Left ventricle myocardium inferior (tissue), 1 donor: ENCODE measurements at regions not wholly inside any gene's neighbourhood (a gene's known extent, or its start where the extent isn't known, plus 50 kb on each side); places are given as distances from the start of the nearest gene placed in this dataset.

Source experiments
- DNase-seq: peaks from one replicate; pipeline ENCODE4 v3.0.0-alpha.2; 2020
- H3K27ac ChIP-seq: fragments of 200-600 bp; replicated peaks from 2 replicates; pipeline ENCODE4 v1.8.0; 2021
- H3K27me3 ChIP-seq: fragments of 200-600 bp; 2 replicates; pipeline ENCODE4 v1.8.0; 2021; ENCODE audit warnings: low read depth
- H3K36me3 ChIP-seq: fragments of 200-600 bp; 2 replicates; pipeline ENCODE4 v1.8.0; 2021
- H3K4me1 ChIP-seq: fragments of 200-600 bp; 2 replicates; pipeline ENCODE4 v1.8.0; 2021
- H3K4me3 ChIP-seq: fragments of 200-600 bp; 2 replicates; pipeline ENCODE4 v1.8.0; 2021; ENCODE audit warnings: mild to moderate bottlenecking, moderate library complexity
- H3K9me3 ChIP-seq: fragments of 200-600 bp; replicated peaks from 2 replicates; pipeline ENCODE4 v1.8.0; 2021
- intact Hi-C: fragments of 100-400 bp; cut with micrococcal nuclease; formaldehyde crosslinking; loops from one replicate; pipeline ENCODE4 v1.11.0; 2022
- TF ChIP-seq, protein P1 (sequence below): fragments of 200-600 bp; IDR thresholded peaks from 2 replicates; pipeline ENCODE4 v1.8.0; 2021; ENCODE audit warnings: antibody characterized with exemption, mild to moderate bottlenecking, borderline replicate concordance
- donor health status: DM: no; HTN: yes; CAD: no; lungs with severe emphysema.

DNA sequence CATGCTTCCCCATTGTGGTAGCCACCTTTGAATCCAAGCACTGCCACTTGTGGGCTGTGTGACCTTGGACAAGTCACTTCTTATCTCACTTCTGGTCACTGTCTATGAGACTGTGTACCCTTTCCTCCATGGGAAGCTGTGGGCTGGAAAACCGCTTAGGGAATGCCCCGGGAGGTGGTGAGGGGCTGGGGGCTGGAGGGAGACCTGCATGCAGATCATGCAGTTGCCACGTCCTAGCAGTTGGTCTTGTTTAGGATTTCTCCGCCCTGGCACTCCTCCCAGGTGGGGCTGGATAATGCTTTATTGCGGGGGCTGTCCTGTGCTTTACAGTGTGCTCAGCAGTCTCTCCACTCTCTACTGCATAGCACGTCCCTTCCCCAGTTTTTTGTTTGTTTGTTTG lies 62.9 kb upstream of the OPN4 start:
- no peaks in the 10 kb centered on the region for H3K4me1 ChIP-seq
- H3K27me3 ChIP-seq = no peaks in the 10 kb centered on the region
- H3K27ac ChIP-seq = no peak overlapping the region
- TF ChIP-seq, protein P1, sequence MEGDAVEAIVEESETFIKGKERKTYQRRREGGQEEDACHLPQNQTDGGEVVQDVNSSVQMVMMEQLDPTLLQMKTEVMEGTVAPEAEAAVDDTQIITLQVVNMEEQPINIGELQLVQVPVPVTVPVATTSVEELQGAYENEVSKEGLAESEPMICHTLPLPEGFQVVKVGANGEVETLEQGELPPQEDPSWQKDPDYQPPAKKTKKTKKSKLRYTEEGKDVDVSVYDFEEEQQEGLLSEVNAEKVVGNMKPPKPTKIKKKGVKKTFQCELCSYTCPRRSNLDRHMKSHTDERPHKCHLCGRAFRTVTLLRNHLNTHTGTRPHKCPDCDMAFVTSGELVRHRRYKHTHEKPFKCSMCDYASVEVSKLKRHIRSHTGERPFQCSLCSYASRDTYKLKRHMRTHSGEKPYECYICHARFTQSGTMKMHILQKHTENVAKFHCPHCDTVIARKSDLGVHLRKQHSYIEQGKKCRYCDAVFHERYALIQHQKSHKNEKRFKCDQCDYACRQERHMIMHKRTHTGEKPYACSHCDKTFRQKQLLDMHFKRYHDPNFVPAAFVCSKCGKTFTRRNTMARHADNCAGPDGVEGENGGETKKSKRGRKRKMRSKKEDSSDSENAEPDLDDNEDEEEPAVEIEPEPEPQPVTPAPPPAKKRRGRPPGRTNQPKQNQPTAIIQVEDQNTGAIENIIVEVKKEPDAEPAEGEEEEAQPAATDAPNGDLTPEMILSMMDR = no peak
- no peaks in the 10 kb centered on the region for H3K9me3 ChIP-seq
- no peaks in the 10 kb centered on the region for H3K36me3 ChIP-seq
- intact Hi-C loops = no loop called here
- DNase-seq = no peak
- no peak overlapping the region for H3K4me3 ChIP-seq

DNA sequence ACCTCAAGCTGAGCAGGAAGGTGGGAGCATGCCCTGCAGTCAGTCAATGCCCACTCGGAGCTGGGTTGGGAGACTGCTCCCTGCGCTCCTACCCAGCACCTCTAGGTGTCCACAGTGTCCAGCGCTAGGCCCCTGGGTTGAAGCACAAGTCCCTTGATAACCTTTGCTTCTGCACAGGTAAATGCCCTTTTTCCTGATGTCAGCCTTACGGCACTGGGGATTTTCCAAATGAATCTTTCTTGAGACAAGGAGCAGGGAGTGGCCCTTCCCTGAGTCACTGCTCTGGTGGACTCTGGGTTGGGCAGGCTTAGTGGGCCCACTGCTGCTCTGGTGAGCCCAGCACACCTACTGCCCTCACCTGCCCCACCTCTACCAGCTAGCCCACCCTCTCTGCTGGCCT lies 61.9 kb upstream of the OPN4 start:
- no peak for DNase-seq
- intact Hi-C loops = no loop called here
- H3K36me3 ChIP-seq = no peaks in the 10 kb centered on the region
- H3K27me3 ChIP-seq = no peaks in the 10 kb centered on the region
- H3K27ac ChIP-seq = no peak overlapping the region
- no peaks in the 10 kb centered on the region for H3K9me3 ChIP-seq
- no peaks in the 10 kb centered on the region for H3K4me1 ChIP-seq
- TF ChIP-seq, protein P1 = peak; percentile 52
- H3K4me3 ChIP-seq = no peak overlapping the region

DNA sequence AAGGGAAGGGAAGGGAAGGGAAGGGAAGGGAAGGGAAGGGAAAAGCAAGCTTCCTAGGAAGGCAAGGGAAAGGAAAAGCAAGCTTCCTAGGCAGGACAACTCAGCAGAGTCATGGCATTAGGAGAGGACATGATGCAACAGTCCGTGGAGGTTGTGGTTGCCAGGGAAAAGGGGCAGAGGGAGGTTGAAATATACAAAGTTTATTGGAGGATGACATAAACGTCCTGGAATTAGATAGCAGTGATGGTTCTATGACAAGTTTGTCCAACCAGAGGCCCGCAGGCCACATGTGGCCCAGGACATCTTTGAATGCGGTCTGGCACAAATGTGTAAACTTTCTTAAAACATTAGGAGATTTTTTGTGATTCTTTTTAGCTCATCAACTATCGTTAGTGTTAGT lies 59.8 kb upstream of the OPN4 start:
- intact Hi-C loops = no loop called here

DNA sequence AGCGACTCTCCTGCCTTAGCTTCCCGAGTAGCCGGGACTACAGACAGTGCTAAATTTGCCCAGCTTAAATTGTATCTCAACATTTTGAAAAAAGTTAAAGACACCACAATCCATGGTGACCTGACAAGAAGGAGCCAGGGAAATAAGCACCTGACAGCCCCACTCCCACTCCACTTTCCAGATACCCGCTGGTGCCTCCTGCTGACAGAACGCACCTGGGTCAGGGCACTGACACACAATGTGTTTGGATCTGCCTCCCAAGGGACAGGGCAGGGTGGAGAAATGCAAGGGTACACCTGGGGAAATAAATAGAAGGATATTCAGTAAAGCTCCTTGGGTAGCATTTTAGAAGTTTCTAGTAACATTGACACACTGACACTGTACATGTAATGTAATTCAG lies 58.9 kb upstream of the OPN4 start:
- Histone ChIP-seq H3K27me3 (no peaks in the 10 kb centered on the region), H3K9me3 (no peaks in the 10 kb centered on the region), H3K4me3 (no peak overlapping the region), H3K4me1 (peaks cover 4% of the 10 kb centered on the region), H3K36me3 (no peaks in the 10 kb centered on the region), H3K27ac (no peak overlapping the region)
- intact Hi-C loops = no loop called here
- TF ChIP-seq, protein P1 = no peak
- no peak for DNase-seq

More for the DNA sequence above, 59.8 kb upstream of the OPN4 start:
- TF ChIP-seq, protein P1 = no peak
- H3K27me3 ChIP-seq = no peaks in the 10 kb centered on the region
- H3K36me3 ChIP-seq = no peaks in the 10 kb centered on the region
- no peak for DNase-seq
- H3K27ac ChIP-seq = no peak overlapping the region
- no peak overlapping the region for H3K4me3 ChIP-seq
- H3K9me3 ChIP-seq = no peaks in the 10 kb centered on the region
- H3K4me1 ChIP-seq = peaks cover 4% of the 10 kb centered on the region

DNA sequence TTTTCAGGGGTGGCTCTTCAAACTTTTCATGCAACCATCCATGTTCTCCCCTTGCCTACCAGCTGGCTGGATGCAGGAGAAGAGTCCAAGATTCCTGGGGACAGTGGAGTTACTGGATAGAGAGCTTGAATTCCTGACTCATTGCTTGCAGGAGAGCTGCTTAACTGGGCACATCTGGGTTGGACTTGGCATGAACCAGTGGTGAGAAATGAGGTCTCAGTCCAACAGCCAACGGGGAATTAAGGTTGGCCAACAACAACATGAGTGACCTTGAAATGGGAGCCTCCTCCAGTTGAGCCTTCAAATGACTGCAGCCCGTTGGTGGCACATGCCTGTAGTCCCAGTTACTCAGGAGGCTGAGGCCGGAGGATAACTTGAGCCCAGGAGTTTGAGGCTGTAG lies 58.1 kb upstream of the OPN4 start:
- Histone ChIP-seq H3K9me3 (no peaks in the 10 kb centered on the region), H3K27ac (no peak overlapping the region), H3K4me3 (no peak overlapping the region), H3K27me3 (no peaks in the 10 kb centered on the region), H3K4me1 (peaks cover 4% of the 10 kb centered on the region), H3K36me3 (no peaks in the 10 kb centered on the region)
- TF ChIP-seq, protein P1 = no peak
- intact Hi-C loops = no loop called here
- DNase-seq = no peak

DNA sequence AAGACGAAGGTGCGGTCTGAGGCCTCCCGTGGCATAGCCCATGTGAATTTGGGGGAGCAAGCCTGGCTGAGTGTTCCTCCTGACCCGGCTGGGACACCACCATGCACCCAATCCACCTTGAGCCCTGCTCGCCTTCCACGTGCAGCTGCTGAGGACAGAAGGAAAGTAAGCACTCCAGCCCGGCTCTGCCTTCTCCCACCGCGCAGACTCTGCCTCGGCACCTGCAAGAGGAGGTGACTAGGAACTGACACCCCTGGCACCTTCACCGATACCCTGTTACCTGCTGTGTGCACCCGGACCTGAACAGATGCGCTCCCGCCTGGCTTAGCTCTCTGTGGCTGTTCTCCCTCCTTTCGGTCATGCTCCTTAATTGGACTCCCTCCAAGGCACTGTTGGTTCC lies 57.0 kb upstream of the OPN4 start:
- Histone ChIP-seq H3K9me3 (no peaks in the 10 kb centered on the region), H3K27ac (no peak overlapping the region), H3K4me3 (no peak overlapping the region), H3K27me3 (no peaks in the 10 kb centered on the region), H3K4me1 (peaks cover 4% of the 10 kb centered on the region), H3K36me3 (no peaks in the 10 kb centered on the region)
- no peak for DNase-seq
- TF ChIP-seq, protein P1 = no peak
- intact Hi-C loops = no loop called here
